ENCODE measurements at regions not wholly inside any gene's neighbourhood (a gene's known extent, or its start where the extent isn't known, plus 50 kb on each side); places are given as distances from the start of the nearest gene placed in this dataset.
A peak's percentile ranks its signal among the peaks of the same experiment; 100 is the strongest.
"Not testable (repeated sequence)": the region's sequence is repeated elsewhere in the genome, so short reads cannot be mapped to it uniquely, and the experiment has no call there.

- intact Hi-C loops (cut with micrococcal nuclease): no loop called here
- no peak for DNase-seq
- no peak for ATAC-seq
Measured at GRCh38 chrX:109873574-109873973, 129.3 kb upstream of the TMEM164 start.

DNA sequence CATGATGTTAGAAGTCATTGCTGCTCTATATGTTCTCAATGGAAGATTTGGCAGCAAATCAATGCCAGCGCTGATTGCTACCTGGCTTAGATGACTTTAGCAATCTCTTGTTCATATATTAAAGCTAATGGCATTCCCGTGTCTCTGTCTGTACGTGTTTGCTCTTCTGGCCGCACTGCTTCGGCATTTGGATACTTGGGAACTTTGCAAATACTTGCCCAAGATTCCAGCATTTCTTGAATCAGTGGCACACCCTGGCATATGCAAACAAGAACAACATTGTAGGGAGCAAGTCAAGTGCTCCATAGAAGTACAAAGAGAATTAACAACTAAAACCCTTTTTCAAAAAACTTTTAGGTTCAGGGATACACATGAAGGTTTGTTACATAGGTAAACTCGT, 128.9 kb upstream of the TMEM164 start:
- intact Hi-C loops (cut with micrococcal nuclease): no loop called here
- ATAC-seq (no peak), DNase-seq (no peak)

GRCh38 chrX:109874548-109874947, 128.4 kb upstream of the TMEM164 start:
- no peak for DNase-seq
- intact Hi-C loops (cut with micrococcal nuclease): no loop called here
- no peak for ATAC-seq

DNA sequence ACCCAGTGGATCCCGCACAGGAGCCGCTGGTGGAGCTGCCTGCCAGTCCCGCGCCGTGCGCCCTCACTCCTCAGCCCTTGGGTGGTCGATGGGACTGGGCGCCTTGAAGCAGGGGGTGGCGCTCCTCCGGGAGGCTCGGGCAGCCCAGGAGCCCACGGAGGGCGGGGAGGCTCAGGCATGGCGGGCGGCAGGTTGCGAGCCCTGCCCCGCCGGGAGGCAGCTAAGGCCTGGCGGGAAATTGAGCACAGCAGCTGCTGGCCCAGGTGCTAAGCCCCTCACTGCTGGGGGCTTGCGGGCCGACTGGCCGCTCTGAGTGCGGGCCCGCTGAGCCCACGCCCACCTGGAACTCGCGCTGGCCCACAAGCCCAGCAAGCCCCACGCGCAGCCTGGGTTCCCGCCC, 127.1 kb upstream of the TMEM164 start:
- no peak for DNase-seq
- ATAC-seq: no peak
- intact Hi-C loops (cut with micrococcal nuclease): no loop called here

DNA sequence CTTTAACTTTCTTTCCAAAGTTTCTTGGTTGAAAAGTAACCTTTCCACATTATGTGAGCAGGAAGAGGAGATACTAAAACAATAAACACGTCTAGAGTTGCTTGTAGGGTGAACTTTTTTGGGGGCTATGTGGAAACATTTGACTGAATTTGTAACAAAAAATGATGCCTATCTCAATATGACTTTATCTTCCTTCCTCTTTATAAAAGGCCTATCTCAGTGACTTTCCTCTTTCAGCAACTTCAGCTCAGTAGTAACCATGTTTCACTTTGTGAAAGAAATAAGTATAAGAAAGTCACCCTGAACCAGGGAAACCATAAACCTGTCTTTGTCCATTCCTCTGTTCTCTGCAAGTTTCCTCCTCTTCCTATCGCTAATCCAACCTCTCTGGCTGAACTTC, 124.7 kb upstream of the TMEM164 start:
- no peak for ATAC-seq
- intact Hi-C loops (cut with micrococcal nuclease): no loop called here
- DNase-seq: no peak

DNA sequence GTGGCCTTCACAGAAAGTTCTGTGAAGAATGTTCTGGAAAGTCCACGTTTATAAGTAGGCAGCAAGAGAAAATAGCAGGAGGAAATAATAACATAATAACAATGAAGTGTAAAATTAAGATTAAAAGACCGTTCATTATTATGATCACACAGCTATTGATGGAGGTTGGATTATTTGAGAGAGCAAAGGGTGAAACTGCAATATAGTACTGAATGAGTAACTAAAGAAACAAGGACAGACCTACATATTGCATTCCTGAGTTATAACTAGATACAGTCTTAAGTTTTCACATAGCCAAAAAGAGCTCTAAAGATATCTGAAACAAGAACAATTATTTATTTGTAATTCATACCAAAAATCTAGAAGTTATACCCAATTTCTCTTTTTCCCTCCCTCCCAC, 122.9 kb upstream of the TMEM164 start:
- ATAC-seq: no peak
- intact Hi-C loops (cut with micrococcal nuclease): no loop called here

DNA sequence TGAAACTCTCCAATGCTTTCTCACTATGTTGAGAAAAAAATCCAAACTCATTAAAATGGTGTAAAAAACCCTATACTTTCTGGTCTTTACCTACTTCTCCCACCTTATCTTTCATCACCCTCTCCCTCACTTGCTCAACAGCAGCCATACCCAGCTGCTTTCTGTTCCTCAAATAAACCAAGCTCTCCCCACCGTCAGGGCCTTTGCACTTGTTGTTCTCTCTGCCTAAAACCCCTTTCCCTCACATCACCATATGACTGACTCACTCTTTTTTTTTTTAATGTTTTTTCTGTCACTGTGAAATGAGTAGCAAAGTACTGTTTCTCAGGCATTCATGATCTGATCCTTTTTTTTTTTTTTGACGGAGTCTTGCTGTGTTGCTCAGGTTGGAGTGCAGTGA, 122.3 kb upstream of the TMEM164 start:
- DNase-seq (no peak), ATAC-seq (no peak)
- intact Hi-C loops (cut with micrococcal nuclease): no loop called here

More for the DNA sequence above, 122.9 kb upstream of the TMEM164 start:
- no peak for DNase-seq

- intact Hi-C loops (cut with micrococcal nuclease): no loop called here
- no peak for ATAC-seq
- DNase-seq: no peak
Measured at GRCh38 chrX:109886122-109886761, 116.7 kb upstream of the TMEM164 start.

- DNase-seq (no peak), ATAC-seq (peak; percentile 57)
- intact Hi-C loops (cut with micrococcal nuclease): no loop called here
Measured at GRCh38 chrX:109889289-109890006, 113.5 kb upstream of the TMEM164 start.

GRCh38 chrX:109890300-109890699, 112.6 kb upstream of the TMEM164 start:
- ATAC-seq: no peak
- DNase-seq: no peak
- intact Hi-C loops (cut with micrococcal nuclease): no loop called here

DNA sequence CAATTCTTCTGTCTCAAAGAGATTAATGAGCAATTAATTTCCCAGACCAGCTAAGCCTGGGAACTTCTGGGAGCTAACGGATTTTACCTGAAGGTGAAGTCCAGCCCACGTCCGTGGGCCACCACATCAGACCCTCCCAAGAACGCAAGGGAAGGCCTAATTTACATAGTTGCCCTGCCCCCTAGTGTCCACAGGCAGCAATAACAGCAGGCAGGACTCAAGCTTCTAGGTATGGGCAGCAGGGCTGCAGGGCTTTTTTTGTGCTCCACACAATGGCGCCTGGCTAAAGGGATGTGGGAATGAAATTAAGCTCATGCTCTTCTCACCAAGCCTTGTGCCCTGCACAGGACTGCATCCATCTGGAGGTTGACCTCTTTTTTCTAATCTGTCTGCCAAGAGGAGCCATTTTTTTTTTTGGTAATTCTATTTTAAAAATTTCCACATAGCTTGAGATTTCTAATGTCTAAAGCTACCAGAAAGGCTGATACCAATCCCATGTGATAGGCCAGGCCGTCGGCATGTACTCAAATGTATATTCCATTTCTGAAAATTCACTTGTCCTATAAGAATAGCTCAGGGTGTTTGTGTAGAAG, 111.9 kb upstream of the TMEM164 start:
- intact Hi-C loops (cut with micrococcal nuclease): no loop called here
- DNase-seq: peak; percentile 42
- peak; percentile 75 for ATAC-seq

DNA sequence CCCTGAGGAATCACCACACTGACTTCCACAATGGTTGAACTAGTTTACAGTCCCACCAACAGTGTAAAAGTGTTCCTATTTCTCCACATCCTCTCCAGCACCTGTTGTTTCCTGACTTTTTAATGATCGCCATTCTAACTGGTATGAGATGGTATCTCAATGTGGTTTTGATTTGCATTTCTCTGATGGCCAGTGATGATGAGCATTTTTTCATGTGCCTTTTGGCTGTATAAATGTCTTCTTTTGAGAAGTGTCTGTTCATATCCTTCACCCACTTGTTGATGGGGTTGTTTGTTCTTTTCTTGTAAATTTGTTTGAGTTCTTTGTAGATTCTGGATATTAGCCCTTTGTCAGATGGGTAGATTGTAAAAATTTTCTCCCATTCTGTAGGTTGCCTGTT, 106.9 kb upstream of the TMEM164 start:
- intact Hi-C loops (cut with micrococcal nuclease); DNase-seq; ATAC-seq: not testable (repeated sequence)

DNA sequence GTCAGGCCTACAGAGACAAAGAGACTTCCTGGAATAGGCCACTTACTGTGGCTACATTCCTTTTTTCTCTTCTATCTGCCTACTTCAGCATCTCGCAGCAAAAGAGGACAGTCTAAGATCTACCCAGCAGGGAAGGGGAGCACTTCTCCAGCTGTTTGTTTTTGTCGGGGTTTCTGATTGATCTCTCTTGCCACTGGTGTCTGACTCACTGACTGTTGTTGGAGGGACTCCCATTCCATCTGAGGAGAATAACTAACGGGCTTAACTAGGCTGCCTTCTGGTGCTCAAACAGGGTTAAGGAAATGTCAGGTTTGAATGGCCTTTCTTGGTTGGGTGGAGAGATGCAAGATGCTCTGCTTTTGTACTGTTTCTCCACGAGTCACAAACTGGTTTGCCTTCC, 100.2 kb upstream of the TMEM164 start:
- intact Hi-C loops (cut with micrococcal nuclease): no loop called here
- no peak for DNase-seq
- no peak for ATAC-seq

DNA sequence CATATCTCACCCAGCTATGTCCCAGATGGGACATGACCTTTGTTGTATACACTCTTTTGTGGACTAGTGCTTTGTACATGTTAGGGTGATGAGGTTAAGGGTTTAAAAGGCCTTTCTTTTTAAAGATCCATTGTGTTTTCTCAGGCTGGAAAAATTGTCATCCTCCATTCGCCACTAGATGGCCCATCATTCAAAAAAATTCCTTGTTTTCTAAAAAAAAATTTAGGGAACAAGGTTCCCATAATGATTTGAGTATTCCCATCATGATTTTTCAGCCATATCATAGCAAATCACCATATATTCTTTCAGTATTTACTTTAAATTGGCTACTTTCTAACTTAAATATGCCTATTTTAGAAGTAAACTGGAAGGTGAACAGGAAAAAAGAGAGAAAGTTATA, 91.9 kb upstream of the TMEM164 start:
- intact Hi-C loops (cut with micrococcal nuclease): loop anchor here (10.0 kb wide), 1 partner anchor 234 kb away; no protein-coding TSS in a partner anchor
- ATAC-seq (no peak), DNase-seq (no peak)

DNA sequence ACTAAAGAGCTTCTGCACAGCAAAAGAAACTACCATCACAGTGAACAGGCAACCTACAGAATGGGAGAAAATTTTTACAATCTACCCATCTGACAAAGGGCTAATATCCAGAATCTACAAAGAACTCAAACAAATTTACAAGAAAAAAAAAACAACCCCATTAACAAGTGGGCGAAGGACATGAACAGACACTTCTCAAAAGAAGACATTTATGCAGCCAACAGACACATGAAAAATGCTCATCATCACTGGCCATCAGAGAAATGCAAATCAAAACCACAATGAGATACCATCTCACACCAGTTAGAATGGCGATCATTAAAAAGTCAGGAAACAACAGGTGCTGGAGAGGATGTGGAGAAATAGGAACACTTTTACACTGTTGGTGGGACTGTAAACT, 89.9 kb upstream of the TMEM164 start:
- DNase-seq, ATAC-seq: not testable (repeated sequence)
- intact Hi-C loops (cut with micrococcal nuclease): loop anchor here (10.0 kb wide), 1 partner anchor 232 kb away; no protein-coding TSS in a partner anchor

GRCh38 chrX:109914114-109914849, 88.6 kb upstream of the TMEM164 start:
- intact Hi-C loops (cut with micrococcal nuclease): loop anchor here (10.0 kb wide), 1 partner anchor 231 kb away; no protein-coding TSS in a partner anchor

GRCh38 chrX:109918753-109919152, 84.2 kb upstream of the TMEM164 start:
- DNase-seq: no peak
- ATAC-seq: no peak
- intact Hi-C loops (cut with micrococcal nuclease): loop anchor here (10.0 kb wide), 1 partner anchor 226 kb away; no protein-coding TSS in a partner anchor

More at GRCh38 chrX:109914114-109914849, 88.6 kb upstream of the TMEM164 start:
- DNase-seq (no peak), ATAC-seq (no peak)

GRCh38 chrX:109920325-109920724, 82.6 kb upstream of the TMEM164 start:
- ATAC-seq (no peak), DNase-seq (no peak)
- intact Hi-C loops (cut with micrococcal nuclease): no loop called here

- ATAC-seq (no peak), DNase-seq (no peak)
- intact Hi-C loops (cut with micrococcal nuclease): no loop called here
Measured at GRCh38 chrX:109920868-109921267, 82.0 kb upstream of the TMEM164 start.

DNA sequence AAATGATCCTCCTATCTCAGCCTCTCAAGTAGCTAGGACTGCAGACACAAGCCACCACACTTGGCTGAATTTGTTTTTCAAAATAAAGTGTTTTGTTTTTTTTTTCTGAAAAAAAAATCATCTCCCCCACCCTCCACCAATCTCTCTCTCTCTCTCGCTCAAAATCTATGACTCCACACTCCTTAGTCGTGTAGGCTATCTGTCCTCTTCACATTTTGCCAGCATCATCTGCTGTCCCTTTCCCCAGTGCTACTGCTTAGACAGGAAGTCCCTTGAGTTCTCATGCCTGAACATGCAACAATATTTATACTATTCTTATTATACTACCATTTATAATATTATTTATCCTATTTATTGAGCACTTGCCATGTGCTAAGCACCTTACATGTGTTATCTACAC, 80.7 kb upstream of the TMEM164 start:
- DNase-seq (no peak), ATAC-seq (no peak)
- intact Hi-C loops (cut with micrococcal nuclease): no loop called here
